ENCODE measurements at regions not wholly inside any gene's neighbourhood (a gene's known extent, or its start where the extent isn't known, plus 50 kb on each side); places are given as distances from the start of the nearest gene placed in this dataset.

DNA sequence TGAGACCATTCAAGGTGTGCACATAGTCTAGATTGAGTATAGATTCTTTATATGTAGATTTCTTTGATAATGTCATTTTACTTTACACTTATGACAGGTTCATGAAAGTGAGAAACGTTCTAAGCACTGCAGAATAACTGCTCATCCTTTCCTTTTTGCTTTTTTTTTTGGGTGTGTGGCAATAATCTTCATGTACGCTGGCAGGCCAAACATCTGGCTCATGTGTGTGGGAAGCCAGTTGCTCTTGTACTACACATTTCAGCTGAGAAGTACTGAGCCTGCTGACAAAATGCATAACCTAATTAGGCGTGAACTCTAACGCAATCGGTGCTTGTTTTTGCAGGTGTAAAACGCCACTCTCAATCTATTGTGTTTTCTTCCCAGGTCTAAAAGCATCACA, 350.8 kb upstream of the KAZN start:
- Histone ChIP-seq H3K36me3 (no peaks in the 10 kb centered on the region), H3K4me3 (no peak overlapping the region), H3K4me1 (no peaks in the 10 kb centered on the region), H3K27ac (no peak overlapping the region), H3K9me3 (no peaks in the 10 kb centered on the region), H3K27me3 (no peaks in the 10 kb centered on the region)
- in situ Hi-C loops (cut with MboI; ENCODE audit: low pct_ligation_motif_present in 1 of 4, low pct_unique_long_range_greater_than_20kb in 1 of 4, low sequenced_read_pairs in 3 of 4) (no loop called here), intact Hi-C loops (cut with DNase I; ENCODE audit: low total_unique reads) (no loop called here)
- no peak for DNase-seq
- WGBS, 2 donors (ENCODE audit: low coverage in 1 of 2): 51 to 82% methylated on average over 2 to 6 of the region's 6 CpGs
- TF ChIP-seq POLR2A (IDR thresholded peaks at IDR 0.05): no peak
- TF ChIP-seq EP300 (IDR thresholded peaks at IDR 0.05; ENCODE audit: low read depth): no peak
- TF ChIP-seq, protein P1, sequence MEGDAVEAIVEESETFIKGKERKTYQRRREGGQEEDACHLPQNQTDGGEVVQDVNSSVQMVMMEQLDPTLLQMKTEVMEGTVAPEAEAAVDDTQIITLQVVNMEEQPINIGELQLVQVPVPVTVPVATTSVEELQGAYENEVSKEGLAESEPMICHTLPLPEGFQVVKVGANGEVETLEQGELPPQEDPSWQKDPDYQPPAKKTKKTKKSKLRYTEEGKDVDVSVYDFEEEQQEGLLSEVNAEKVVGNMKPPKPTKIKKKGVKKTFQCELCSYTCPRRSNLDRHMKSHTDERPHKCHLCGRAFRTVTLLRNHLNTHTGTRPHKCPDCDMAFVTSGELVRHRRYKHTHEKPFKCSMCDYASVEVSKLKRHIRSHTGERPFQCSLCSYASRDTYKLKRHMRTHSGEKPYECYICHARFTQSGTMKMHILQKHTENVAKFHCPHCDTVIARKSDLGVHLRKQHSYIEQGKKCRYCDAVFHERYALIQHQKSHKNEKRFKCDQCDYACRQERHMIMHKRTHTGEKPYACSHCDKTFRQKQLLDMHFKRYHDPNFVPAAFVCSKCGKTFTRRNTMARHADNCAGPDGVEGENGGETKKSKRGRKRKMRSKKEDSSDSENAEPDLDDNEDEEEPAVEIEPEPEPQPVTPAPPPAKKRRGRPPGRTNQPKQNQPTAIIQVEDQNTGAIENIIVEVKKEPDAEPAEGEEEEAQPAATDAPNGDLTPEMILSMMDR (IDR thresholded peaks at IDR 0.05): no peak
- TF ChIP-seq POLR2AphosphoS5 (IDR thresholded peaks at IDR 0.05): no peak

- no peaks in the 10 kb centered on the region for H3K9me3 ChIP-seq
- H3K27ac ChIP-seq: no peak overlapping the region
- no peaks in the 10 kb centered on the region for H3K27me3 ChIP-seq
- no peaks in the 10 kb centered on the region for H3K36me3 ChIP-seq
- no peak for DNase-seq
- TF ChIP-seq EP300 (IDR thresholded peaks at IDR 0.05; ENCODE audit: low read depth) (no peak), POLR2AphosphoS5 (IDR thresholded peaks at IDR 0.05) (no peak), POLR2A (IDR thresholded peaks at IDR 0.05) (no peak)
- TF ChIP-seq, protein P1 (IDR thresholded peaks at IDR 0.05): no peak
- intact Hi-C loops (cut with DNase I; ENCODE audit: low total_unique reads) (no loop called here), in situ Hi-C loops (cut with MboI; ENCODE audit: low pct_ligation_motif_present in 1 of 4, low pct_unique_long_range_greater_than_20kb in 1 of 4, low sequenced_read_pairs in 3 of 4) (no loop called here)
- 50 to 76% methylated on average over 1 to 2 of the region's 2 CpGs for WGBS, 2 donors (ENCODE audit: low coverage in 1 of 2)
- H3K4me1 ChIP-seq: no peaks in the 10 kb centered on the region
- H3K4me3 ChIP-seq: no peak overlapping the region
Measured at GRCh38 chr1:14251871-14252270, 346.6 kb upstream of the KAZN start.

DNA sequence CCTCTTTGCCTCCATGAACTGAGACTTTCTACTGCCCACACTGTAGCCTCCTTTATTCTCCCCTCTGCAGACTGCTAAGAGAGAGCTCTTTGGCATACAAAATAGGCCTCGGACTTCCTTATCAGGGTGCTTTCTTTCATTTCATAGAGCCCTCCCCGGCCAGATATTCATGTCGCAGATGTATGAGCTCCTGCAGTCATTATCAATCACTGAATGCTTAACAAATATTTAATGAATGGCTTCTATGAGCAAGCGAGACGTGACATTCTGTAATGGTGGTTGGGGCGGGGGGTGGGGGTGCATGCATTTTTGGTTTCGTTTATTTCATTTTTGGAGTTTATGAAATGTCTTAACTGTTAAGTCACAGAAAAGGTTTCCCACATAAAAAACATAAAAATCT, 344.8 kb upstream of the KAZN start:
- in situ Hi-C loops (cut with MboI; ENCODE audit: low pct_ligation_motif_present in 1 of 4, low pct_unique_long_range_greater_than_20kb in 1 of 4, low sequenced_read_pairs in 3 of 4): no loop called here
- no peak overlapping the region for H3K27ac ChIP-seq
- WGBS, 2 donors (ENCODE audit: low coverage in 1 of 2): 82 to 93% methylated on average over 4 to 7 of the region's 7 CpGs

GRCh38 chr1:14254251-14254650, 344.2 kb upstream of the KAZN start:
- in situ Hi-C loops (cut with MboI; ENCODE audit: low pct_ligation_motif_present in 1 of 4, low pct_unique_long_range_greater_than_20kb in 1 of 4, low sequenced_read_pairs in 3 of 4): no loop called here
- intact Hi-C loops (cut with DNase I; ENCODE audit: low total_unique reads): no loop called here
- Histone ChIP-seq H3K4me3 (no peak overlapping the region), H3K9me3 (no peaks in the 10 kb centered on the region), H3K27ac (no peak overlapping the region), H3K27me3 (no peaks in the 10 kb centered on the region), H3K36me3 (no peaks in the 10 kb centered on the region), H3K4me1 (no peaks in the 10 kb centered on the region)
- DNase-seq: no peak
- TF ChIP-seq EP300 (IDR thresholded peaks at IDR 0.05; ENCODE audit: low read depth) (no peak), POLR2AphosphoS5 (IDR thresholded peaks at IDR 0.05) (no peak), POLR2A (IDR thresholded peaks at IDR 0.05) (no peak)
- TF ChIP-seq, protein P1 (IDR thresholded peaks at IDR 0.05): no peak
- WGBS, 2 donors (ENCODE audit: low coverage in 1 of 2): 34 to 52% methylated on average over 6 of the region's 6 CpGs

More for the DNA sequence above, 344.8 kb upstream of the KAZN start:
- Histone ChIP-seq H3K36me3 (no peaks in the 10 kb centered on the region), H3K4me3 (no peak overlapping the region), H3K4me1 (no peaks in the 10 kb centered on the region), H3K9me3 (no peaks in the 10 kb centered on the region), H3K27me3 (no peaks in the 10 kb centered on the region)
- intact Hi-C loops (cut with DNase I; ENCODE audit: low total_unique reads): no loop called here
- no peak for DNase-seq
- no peak for TF ChIP-seq EP300 (IDR thresholded peaks at IDR 0.05; ENCODE audit: low read depth)
- TF ChIP-seq POLR2AphosphoS5 (IDR thresholded peaks at IDR 0.05): no peak
- TF ChIP-seq POLR2A (IDR thresholded peaks at IDR 0.05): no peak
- TF ChIP-seq, protein P1 (IDR thresholded peaks at IDR 0.05): no peak
